ENCODE measurements at regions not wholly inside any gene's neighbourhood (a gene's known extent, or its start where the extent isn't known, plus 50 kb on each side); places are given as distances from the start of the nearest gene placed in this dataset.

DNA sequence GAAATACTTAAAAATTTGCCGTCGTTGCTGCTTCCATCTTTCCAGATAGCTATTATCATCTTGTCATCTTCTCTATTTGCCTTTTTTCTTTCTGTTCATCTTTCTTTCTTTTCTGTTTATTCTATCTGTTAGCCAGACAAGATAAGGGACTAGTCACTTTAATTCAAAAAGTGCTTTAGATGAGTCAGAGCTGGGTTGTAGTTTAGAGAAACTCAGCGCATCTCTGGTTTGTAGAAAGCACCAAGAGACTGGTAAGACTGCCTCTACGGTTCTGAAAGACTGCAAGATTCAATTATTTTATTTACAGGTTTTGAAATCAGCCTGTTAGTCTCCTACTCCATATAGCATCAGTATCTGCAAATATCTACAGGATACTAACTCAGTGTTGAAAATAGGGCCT, 562.8 kb upstream of the RIOK2 start:
- no peak for DNase-seq

DNA sequence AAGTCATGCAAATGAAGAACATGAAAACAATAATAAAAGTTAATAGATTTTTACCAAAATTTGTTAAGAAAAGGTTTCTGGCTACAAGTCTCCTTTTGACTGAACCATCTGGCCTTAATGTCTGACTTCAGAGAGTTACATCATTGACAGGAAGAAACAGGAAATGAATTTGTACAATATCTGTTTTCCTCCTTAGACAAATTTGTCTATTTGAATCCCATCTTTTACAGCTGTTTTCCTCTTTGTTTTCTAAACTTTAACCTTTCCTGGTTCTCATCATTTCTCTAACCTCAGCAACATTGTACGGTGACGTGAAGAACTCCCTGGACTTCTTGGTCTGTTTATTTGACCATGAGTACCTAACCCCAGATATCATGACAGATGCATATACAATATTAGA, 567.5 kb upstream of the RIOK2 start:
- no peak for DNase-seq

DNA sequence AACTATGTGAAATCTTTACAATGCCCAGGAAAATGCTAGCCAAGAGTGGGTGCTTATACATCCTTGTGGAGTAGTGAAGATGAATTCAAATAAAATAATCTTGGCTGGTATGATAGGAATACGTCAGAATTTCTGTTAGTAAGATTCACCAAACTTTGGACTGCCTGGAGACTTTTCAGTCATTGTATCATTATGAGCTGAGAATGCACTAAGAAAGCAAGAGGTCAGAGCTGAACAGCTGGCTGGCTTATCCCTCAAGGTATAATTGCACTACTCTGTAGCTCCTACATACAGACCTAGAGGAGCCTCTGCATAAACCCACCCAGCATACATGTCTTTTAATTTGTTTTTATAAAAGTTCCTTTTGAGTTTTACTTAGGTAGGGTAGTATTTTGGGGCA, 568.5 kb upstream of the RIOK2 start:
- no peak for DNase-seq

DNA sequence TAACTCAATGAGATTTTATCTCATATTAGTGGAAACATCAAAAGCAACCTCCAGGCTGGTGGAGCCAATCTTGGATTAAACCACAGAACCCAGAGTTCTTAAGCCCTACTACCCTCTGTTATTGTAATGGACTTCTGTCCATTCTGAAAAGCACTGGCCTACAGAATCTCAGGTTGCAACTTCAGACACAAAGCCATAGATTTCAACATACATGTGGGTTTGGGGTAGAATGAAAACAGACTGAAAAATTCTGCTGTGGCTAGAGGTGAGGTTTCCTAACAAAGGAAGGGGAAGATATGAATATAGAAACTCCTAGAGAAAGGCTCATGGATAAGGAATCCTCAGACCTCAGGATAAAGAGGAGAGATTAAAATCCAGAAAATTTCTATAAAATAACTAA, 569.8 kb upstream of the RIOK2 start:
- no peak for DNase-seq

DNA sequence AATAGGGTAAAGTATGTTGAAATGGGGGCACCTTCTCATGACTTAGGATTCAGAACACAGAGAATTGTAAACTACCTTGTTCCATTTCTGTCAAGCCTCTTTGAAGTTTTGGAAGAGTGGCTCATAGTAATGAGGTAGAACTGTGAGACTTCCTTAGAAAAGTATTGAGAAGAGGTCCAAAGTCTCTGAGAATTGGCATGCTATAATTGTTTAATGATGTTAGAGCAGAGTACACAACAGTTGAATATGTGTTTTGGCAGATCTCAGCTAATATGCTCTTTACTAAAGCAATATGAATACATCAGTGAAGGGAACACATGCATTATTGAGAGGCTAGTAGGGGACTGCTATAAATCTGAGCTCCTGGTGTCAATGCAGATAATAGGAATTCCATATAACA, 579.4 kb upstream of the RIOK2 start:
- DNase-seq: no peak

DNA sequence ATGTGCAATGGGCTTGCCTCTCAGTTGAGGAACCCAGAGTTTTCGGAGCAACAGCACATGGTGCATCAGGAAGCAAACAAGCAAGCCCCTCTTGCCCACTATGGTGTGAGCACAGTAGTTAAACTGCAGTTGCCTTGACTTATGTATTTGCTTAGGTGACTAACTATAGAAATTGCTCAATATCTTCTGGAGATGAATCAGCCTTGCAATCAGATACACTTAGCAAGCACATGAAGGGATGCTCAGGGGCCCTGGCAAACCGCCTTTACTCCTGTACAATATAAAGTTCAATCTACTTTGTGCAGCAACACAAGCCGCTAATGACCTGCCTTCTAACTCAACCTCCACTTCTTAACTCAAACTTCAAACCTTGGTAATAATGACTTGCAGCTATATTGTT, 581.7 kb upstream of the RIOK2 start:
- no peak for DNase-seq

DNA sequence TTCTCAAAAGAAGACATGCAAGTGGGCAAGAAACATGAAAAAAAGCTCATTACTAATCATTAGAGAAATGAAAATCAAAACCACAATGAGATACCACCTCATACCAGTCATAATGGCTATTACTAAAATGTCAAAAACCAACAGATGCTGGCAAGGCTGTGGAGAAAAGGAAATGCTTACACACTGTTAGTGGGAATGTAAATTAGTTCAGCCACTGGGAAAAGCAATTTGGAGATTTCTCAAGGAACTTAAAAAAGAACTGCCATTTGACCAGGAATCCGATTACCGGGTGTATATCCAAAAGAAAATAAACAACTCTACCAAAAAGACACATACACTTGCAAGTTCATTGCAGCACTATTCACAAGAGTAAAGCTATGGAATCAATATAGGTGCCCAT, 595.4 kb upstream of the RIOK2 start:
- DNase-seq: no peak

DNA sequence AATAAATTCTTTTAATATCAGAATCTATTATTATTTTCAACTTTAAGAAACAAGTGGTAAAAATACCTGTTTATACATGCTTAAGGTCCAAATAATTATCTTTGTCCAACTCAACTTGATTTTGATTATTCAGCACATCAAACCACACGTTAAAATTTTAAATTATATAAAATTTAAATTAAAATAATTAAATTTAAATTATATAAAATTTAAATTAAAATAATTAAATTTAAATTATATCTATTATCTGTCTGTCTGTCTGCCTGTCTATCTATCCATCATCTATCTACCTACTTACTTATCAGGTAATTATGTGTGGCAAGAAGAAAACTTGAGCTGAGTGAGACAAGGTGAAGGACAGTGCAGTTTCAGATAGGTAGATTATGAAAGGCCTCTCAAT, 605.3 kb upstream of the RIOK2 start:
- DNase-seq: no peak

DNA sequence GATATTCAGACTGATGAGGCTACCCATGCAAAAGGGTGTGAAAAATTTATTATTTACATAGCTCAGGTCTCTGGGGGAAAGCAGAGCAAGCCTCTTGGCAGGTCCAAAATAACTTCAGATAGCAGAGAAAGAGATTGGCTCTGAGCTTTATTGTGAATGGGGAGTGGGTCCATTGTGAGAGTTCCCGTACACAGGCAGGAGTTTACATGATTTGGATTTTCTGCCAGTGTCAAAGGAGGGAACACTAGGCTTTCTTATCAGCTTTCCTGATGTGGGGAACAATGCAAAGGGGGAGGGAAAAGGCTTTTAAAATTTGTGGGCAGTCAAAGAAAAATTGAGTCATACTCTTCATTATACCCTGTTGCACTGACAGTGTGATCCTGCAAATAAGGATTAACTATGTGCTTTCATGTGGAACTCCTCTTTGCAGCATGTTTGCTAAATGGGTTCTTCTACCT, 615.0 kb upstream of the RIOK2 start:
- DNase-seq: no peak

DNA sequence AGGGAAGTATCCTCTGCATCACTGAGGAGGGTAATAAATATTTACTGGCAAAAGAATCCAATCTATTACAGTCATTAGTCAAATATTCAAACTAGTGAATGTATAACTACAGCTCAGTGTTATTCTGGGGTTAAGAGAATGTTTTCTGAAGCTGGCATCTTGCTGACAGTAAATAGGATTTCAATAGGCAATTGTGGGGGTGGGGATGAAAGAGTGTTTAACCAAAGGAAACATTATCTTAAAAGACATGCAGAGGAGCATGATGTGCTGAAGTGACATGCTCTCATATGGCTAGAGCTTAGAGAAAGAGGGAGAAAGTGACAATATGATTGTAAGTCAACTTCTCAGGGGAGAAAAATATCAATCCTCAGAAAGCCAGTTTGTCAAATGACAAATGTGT, 618.4 kb upstream of the RIOK2 start:
- DNase-seq: no peak

DNA sequence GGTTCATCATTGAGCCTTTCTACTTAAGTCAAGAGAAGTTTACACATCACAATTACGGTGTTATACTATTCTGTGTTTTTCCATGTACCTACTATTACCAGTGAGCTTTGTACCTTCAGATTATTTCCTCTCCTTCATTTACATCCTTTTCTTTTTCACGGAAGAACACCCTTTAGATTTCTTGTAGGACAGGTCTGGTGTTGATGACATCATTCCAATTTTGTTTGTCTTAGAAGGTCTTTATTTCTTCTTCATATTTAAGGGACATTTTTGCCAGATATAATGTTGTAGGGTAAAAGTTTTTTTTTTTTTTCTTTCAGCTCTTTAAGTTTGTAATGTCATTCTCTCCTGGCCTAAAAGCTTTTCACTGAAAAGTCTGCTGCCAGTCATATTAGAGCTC, 637.1 kb upstream of the RIOK2 start:
- DNase-seq: no peak

DNA sequence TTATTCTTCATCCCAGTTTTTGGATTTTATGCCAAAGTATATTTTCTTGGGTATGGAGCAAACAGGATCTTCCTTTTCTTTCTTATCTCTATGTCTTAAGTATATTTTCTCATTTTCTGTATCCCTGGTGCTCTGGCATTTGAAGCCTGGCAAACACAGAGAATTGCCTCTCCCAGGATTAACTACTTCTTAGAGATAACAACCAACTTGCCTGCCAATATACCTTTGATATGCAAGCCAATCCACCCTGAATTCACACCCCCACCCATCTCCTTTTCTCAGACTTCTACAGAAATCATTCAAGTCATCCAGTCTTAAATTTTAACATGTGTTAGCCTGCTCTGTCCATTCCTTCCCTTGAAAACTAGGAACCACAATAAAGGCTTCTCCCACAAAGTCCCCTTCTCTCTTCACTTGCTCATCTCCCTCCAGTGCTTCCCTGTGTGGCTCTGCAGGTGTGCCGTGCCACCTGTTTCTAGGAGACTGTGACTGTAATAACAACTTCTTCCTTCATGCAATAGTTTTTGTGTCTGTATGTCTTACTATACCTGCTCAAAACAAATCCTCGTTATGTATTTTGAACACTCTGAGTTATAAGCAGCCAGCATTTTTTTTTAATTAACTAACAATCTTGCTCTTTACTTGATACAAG, 649.7 kb upstream of the RIOK2 start:
- no peak for DNase-seq

DNA sequence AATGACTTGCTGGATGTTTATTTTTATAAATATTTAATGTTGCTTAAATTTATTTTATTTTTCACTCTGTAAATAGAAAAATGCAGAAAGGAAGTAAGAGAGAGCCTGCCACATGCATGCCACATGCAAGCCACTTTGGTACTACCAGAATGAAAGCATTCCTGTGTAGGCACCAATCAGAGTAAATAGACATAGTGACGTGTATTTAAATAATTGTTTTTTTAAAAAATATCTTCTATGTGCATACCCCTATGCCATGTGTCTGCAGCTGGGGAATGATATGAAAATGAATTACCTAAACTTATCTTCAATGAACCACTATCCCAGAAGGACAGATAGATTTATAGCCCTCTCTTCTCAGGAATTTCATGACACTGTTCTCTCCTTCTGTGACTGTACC, 651.5 kb upstream of the RIOK2 start:
- DNase-seq: no peak

DNA sequence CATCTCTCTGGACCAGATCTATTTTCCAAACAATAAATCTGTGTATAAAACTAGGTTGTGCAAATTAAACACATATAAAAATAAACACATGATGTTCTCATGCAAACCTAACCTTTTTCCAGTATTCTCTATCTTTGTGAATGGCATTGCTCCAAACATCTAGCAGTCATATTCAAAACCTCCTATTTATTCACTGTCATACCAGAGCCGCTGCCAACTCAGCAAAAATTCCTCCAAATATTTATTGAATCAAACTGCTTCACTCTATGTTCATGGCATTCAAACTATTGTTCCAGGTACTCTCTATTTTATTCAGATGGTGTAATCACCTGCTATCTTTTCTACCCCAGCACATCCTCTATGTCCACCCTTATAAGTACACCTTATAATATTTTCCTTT, 652.1 kb upstream of the RIOK2 start:
- DNase-seq: no peak

DNA sequence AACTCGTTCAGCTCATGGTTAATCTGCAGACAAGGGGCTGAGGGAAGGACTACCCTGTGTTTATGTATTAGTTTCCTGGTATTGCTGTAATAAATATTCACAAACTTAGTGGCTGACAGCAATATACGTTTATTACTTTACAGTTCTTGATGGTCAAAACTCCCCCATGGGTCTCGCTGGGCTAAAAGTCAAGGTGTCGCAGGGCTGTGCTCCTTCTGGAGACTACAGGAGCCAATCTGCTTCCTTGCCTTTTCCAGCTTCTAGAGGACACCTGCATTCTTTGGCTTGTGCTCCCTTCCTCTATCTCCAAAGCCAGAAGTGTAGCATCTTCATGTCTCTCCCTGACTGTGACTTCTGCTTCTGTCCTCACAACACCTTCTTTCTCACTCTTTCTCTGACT, 653.8 kb upstream of the RIOK2 start:
- no peak for DNase-seq

DNA sequence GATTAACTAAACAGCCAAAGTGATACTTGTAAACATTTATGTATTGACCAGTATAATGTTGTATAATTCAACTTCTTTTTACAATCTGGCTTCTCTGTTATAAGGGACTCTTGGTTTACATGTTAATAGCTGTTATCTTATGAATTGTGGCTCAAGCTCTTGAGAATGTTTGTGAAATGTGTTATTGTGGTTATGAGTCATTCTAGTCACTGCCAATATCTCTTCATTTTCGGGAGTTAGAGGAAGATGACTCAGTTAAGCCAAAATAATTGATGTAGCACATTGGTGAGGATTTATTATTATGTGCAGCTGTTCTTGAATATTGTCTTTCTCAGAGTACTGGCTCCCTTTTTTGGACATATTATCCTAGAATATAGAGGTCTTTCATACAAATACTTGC, 655.2 kb upstream of the RIOK2 start:
- DNase-seq: no peak

DNA sequence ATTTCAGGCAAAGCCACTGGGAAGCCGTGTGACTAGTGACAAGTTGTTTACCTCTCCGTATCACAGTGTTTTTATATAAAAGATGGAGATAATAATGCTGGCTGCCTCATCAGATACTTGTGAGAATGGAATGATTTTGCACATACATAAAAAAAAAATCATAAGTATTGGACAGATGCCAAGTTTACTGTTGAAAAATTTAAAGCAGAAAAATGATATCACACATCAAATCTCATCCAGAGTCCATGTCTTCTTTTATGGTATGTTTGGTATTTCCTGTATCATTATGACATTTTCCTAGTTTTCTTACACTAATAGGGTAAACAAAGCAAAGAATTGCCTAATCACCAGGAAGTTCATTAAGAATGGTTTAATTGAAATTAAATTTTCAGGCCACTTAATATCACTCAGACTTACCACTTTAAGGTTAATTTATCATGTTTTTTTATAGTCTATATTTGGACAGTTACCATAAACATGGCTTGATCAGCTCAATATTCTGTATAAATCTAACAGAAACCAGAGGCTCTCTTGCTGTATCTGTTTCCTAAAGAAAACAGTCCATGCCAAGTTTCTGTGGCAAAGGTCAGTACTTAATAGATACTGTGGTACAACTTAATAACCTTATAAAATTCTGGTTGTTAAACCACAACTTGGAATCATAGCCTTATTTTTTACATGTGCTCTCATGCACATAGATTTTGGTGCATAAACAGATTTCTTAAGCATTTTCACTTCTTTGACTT, 656.5 kb upstream of the RIOK2 start:
- DNase-seq: no peak

DNA sequence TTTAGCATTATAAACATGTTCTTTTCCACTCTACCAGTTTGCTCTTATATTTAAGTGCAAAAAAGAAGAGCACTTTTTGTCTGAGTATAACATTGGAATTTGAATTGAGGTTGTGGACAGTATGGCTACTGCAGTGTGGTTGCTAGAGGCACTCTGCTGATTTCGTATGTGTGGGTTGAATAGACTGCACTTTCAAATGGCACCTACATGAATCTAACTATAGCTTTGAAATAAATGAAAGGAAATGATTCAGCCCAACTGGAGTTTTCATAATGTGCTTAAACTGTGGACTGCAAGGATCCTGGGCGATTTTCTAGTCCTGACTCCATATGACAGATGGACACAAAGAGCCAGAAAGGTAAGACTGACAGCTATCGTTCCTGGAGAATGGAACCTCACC, 657.6 kb upstream of the RIOK2 start:
- no peak for DNase-seq

DNA sequence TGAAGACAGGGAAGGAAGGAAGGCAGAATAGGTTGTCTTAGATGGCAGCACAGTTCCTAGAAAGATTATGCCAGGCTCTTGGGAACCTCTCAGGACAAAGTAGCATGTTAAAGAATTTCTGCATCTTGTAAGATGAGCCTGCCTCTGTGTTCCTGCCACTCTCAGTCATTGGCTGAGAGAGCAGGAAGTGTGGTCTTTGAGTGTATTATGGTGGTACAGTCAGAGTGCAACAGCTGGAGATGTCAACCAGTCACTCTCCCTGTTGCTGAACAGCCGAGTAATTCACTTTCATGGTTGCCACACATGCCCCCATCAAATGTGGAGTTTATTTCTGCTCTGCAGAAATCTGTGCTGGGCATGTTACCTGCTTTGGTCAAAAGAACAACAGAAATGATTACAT, 659.6 kb upstream of the RIOK2 start:
- DNase-seq: no peak

DNA sequence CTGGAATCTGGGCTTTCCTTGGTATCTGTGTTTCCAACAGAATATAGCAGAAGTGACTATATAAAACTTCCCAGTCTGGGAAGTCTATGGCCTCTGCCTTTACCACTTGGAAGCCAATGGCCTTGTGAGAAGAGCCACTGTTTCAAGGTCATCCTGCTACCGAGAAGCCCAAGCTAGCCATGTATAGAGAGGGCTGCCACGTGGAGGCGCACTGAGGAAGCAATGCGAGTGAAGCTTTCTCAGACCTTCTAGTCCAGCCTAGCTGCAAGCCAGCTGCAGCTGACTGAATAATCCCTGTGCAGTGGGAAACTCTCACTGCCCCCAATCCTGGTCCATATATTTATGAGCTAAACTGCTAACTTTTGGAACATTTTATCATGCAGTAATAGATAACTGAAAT, 661.8 kb upstream of the RIOK2 start:
- DNase-seq: no peak

DNA sequence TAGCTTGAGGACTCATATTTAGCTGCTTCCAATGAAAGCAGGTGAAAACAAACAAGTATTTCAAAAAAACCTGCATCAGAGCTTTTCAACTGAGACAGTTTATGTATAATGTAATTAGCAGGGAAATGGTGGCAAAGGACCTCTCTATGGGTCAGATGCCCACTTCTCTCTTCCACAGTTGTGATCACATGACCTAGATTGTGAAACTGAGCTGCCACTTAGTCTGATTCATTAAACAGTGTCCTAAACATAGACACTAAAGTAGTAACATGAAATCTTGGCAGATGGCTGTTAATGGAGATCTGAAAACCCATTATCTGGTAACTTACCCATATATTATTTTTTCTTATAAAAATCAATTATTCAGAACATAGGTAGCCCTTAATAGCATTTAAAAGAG, 663.6 kb upstream of the RIOK2 start:
- no peak for DNase-seq

DNA sequence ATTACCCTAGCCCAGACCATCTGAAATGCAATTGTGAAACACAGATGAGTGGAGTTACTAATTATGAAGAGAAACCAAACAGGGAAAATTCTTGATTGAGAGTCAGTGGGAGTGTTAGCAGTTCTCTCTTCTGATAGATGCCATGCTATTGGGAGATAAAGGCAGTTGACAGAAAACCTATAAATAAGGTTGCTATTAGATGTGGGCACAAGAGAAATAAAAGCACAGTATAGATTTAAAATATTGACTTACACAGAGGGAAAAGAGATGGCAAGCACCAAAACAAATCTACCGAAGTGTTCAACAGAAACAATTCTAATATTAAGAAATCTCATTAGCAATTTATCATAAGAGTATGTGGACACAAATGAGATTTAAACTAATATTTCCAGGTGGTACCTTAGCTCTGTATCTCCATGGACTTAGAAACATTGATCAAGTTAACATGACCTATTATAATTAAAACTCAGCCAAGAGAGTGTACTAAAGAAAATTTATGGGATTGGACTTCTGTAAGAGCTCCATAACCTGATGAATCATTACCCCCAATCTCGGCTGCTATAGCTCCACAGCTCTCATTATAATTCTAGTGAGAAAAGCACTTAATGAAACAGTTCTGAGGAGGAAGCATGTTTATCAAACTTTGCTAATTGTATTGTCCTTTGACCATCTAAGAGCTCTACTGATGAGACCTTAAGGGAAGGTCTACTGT, 665.0 kb upstream of the RIOK2 start:
- no peak for DNase-seq

DNA sequence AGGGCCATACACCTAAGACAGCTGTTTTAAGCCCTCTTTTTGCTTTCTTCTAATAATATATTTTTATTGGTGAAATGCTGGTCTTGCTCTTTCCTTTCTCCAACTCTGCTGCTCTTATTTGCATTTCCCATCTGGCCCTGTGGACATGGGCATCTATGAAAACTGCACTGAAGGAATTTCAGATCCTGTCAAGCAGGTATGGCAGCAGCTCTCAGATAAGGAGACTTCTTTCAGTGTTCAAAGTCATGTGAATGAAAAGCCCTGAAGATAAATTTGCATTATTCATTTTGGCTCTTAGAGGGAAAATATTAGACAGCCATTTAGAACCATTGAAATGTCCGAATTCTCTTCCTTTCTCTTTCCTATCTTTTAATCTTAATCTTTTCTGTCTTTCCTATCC, 668.0 kb upstream of the RIOK2 start:
- DNase-seq: no peak
